Cardiac muscle cell (in vitro differentiated cells and primary cell): ENCODE measurements at regions not wholly inside any gene's neighbourhood (a gene's known extent, or its start where the extent isn't known, plus 50 kb on each side); places are given as distances from the start of the nearest gene placed in this dataset.

ENCODE experiments used
- DNase-seq, 2 donors: peaks; one replicate each; pipeline versions ENCODE4 v3.0.0 to v3.0.0-alpha.2; 2010 to 2017; ENCODE audit warnings: low read depth in 1 of 2, low spot score in 1 of 2
- H3K27ac ChIP-seq: fragments of 200-600 bp; sonication (generic); 2 replicates; pipeline ENCODE4 v1.5.1; 2016
- H3K27me3 ChIP-seq: fragments of 200-600 bp; sonication (generic); 2 replicates; pipeline ENCODE4 v1.6.0; 2016; ENCODE audit warnings: control low read depth
- H3K36me3 ChIP-seq: fragments of 200-600 bp; sonication (generic); 2 replicates; pipeline ENCODE4 v1.5.1; 2016; ENCODE audit warnings: control low read depth
- H3K4me1 ChIP-seq: fragments of 200-600 bp; sonication (generic); 2 replicates; pipeline ENCODE4 v1.8.1; 2017; ENCODE audit warnings: low read depth, mild to moderate bottlenecking, mixed run types
- H3K4me3 ChIP-seq: fragments of 200-600 bp; sonication (generic); 2 replicates; pipeline ENCODE4 v1.5.1; 2016; ENCODE audit warnings: mild to moderate bottlenecking
- H3K9me3 ChIP-seq: fragments of 200-600 bp; sonication (generic); 2 replicates; pipeline ENCODE4 v1.5.1; 2017; ENCODE audit warnings: low read depth, mild to moderate bottlenecking, control low read depth
- TF ChIP-seq, protein P1 (sequence below): IDR thresholded peaks from 2 replicates; pipeline ENCODE4 v1.5.1; 2012; ENCODE audit warnings: low read depth, mild to moderate bottlenecking, low read length

- H3K4me1 ChIP-seq = peaks cover 22% of the 10 kb centered on the region
- H3K9me3 ChIP-seq = no peaks in the 10 kb centered on the region
- H3K27me3 ChIP-seq = no peaks in the 10 kb centered on the region
- no peak overlapping the region for H3K4me3 ChIP-seq
- no peak for DNase-seq
- TF ChIP-seq, protein P1, sequence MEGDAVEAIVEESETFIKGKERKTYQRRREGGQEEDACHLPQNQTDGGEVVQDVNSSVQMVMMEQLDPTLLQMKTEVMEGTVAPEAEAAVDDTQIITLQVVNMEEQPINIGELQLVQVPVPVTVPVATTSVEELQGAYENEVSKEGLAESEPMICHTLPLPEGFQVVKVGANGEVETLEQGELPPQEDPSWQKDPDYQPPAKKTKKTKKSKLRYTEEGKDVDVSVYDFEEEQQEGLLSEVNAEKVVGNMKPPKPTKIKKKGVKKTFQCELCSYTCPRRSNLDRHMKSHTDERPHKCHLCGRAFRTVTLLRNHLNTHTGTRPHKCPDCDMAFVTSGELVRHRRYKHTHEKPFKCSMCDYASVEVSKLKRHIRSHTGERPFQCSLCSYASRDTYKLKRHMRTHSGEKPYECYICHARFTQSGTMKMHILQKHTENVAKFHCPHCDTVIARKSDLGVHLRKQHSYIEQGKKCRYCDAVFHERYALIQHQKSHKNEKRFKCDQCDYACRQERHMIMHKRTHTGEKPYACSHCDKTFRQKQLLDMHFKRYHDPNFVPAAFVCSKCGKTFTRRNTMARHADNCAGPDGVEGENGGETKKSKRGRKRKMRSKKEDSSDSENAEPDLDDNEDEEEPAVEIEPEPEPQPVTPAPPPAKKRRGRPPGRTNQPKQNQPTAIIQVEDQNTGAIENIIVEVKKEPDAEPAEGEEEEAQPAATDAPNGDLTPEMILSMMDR = no peak
- no peaks in the 10 kb centered on the region for H3K36me3 ChIP-seq
- no peak overlapping the region for H3K27ac ChIP-seq
Observed at GRCh38 chr5:103367702-103368101, 109.1 kb downstream of the MACIR start.

GRCh38 chr5:103366918-103367549, 108.5 kb downstream of the MACIR start:
- TF ChIP-seq, protein P1 = no peak
- Histone ChIP-seq H3K4me3 (no peak overlapping the region), H3K9me3 (no peaks in the 10 kb centered on the region), H3K27ac (no peak overlapping the region), H3K4me1 (peaks cover 22% of the 10 kb centered on the region), H3K36me3 (no peaks in the 10 kb centered on the region), H3K27me3 (no peaks in the 10 kb centered on the region)
- DNase-seq = peak in 1 of 2 donors; percentile 29

- Histone ChIP-seq H3K27me3 (no peaks in the 10 kb centered on the region), H3K27ac (no peak overlapping the region), H3K4me1 (peaks cover 3% of the 10 kb centered on the region), H3K36me3 (no peaks in the 10 kb centered on the region), H3K4me3 (no peak overlapping the region), H3K9me3 (no peaks in the 10 kb centered on the region)
- no peak for DNase-seq
- TF ChIP-seq, protein P1 = no peak
Observed at GRCh38 chr5:103364074-103364473, 105.5 kb downstream of the MACIR start.

GRCh38 chr5:103362211-103362610, 103.6 kb downstream of the MACIR start:
- TF ChIP-seq, protein P1 = no peak
- Histone ChIP-seq H3K27me3 (no peaks in the 10 kb centered on the region), H3K9me3 (no peaks in the 10 kb centered on the region), H3K4me3 (no peak overlapping the region), H3K4me1 (no peaks in the 10 kb centered on the region), H3K36me3 (no peaks in the 10 kb centered on the region), H3K27ac (no peak overlapping the region)
- no peak for DNase-seq

- Histone ChIP-seq H3K9me3 (no peaks in the 10 kb centered on the region), H3K4me1 (peaks cover 8% of the 10 kb centered on the region), H3K4me3 (no peak overlapping the region), H3K27me3 (no peaks in the 10 kb centered on the region), H3K36me3 (no peaks in the 10 kb centered on the region), H3K27ac (no peak overlapping the region)
- TF ChIP-seq, protein P1 = no peak
- DNase-seq = no peak
Observed at GRCh38 chr5:103360475-103360874, 101.9 kb downstream of the MACIR start.
